DMS153 (cell line): ENCODE measurements at regions not wholly inside any gene's neighbourhood (a gene's known extent, or its start where the extent isn't known, plus 50 kb on each side); places are given as distances from the start of the nearest gene placed in this dataset.
"Not testable (repeated sequence)": the region's sequence is repeated elsewhere in the genome, so short reads cannot be mapped to it uniquely, and the experiment has no call there.

Experiments used
- DNase-seq: peaks from one replicate; lab custom pipeline; 2025; lab: John Stamatoyannopoulos, UW

- peak; percentile 5 for DNase-seq
These were observed 76.0 kb downstream of the CHD9NB start for GRCh38 chr16:52976539-52977167.

DNA sequence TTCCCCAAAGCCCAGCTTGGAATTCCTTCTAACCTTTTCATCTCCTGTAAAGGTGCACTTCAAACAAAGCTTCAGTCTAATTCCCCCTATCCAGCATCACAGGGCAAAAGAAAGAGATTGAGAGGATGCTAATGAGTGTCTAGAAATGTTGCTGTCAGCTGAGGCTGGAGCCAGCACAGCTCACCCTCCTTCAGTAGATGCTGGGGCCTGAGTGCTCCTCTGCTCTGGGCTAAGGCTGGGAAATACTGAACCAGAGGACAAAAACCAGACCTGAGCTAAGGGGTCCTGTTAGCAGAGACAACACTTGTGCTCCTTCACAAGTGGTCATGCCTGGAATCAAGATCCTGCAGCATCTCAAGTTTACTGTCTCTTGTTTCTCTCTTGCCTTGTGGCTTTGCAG is 85.0 kb downstream of the CHD9NB start:
- no peak for DNase-seq

GRCh38 chr16:52964290-52964689 is 88.4 kb downstream of the CHD9NB start:
- DNase-seq, result no peak

- DNase-seq, result no peak
These were observed 88.8 kb downstream of the CHD9NB start for GRCh38 chr16:52963855-52964242.

GRCh38 chr16:52963212-52963854 is 89.4 kb downstream of the CHD9NB start:
- DNase-seq, result no peak

- no peak for DNase-seq
These were observed 93.7 kb downstream of the CHD9NB start for GRCh38 chr16:52958951-52959350.

DNA sequence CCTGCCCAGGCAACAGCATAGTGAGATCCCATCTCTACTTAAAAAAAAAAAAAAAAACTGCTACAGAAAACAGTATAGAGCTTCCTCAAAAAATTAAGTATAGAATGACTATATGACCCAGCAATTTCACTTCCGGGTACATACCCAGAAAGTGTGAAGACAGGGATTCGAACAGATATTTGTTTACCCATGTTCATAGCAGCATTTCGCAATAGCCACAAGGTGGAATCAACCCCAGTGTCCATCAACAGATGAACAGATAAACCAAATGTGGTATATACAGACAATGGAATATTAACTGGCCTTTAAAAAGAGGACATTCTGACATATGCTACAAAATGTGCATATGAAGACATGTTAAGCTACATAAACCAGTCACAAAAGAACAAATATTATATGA is 95.5 kb downstream of the CHD9NB start:
- no peak for DNase-seq

- DNase-seq, result no peak
These were observed 96.7 kb downstream of the CHD9NB start for GRCh38 chr16:52956044-52956443.

- no peak for DNase-seq
These were observed 99.5 kb downstream of the CHD9NB start for GRCh38 chr16:52953215-52953614.

- no peak for DNase-seq
These were observed 103.8 kb downstream of the CHD9NB start for GRCh38 chr16:52948946-52949345.

GRCh38 chr16:52932321-52932720 is 120.4 kb downstream of the CHD9NB start:
- DNase-seq, result no peak

DNA sequence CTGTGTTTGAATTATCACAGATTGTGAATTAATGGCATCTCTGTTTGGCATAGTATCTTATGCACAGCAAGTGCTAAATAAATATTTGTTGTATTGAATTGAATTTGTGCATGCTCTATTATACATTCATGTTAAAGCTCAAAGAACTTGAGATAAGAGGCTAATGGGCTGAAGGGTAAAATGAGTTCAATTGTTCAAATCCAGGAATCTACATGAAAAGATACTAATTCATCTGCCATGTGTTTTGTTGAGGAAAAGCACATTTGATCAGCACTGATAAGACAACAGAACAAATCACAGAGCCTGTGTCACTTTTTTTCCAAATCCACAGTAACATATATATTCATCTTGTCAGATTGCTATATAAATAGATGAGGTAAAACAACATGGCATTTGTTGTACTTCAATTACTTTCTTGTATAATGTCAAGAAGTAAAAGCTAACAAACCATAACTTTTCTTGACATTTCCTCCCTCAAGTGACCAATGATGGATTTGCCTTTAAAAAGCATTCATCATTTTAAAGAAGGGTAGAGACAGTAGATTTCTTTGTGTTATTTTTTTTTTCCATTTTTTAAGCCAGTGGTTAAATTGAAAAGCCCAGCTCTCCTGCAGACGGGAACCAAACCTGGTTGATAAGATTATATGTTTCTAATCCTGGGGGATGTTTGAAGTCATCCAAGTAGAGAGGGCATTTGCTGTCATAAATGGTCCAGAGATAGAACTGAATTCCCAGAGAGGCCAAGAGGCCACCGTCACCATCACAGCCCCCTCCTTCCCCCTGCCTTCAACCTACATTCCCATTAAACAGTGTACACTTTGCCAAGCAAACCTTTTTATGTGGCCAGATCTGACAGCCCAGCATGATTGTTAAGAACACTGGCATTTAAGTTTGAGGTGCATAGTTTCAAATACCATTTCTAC is 123.0 kb downstream of the CHD9NB start:
- peak; percentile 82 for DNase-seq

GRCh38 chr16:52928955-52929354 is 123.7 kb downstream of the CHD9NB start:
- DNase-seq, result no peak

- no peak for DNase-seq
These were observed 127.6 kb downstream of the CHD9NB start for GRCh38 chr16:52925143-52925542.

- no peak for DNase-seq
These were observed 128.5 kb downstream of the CHD9NB start for GRCh38 chr16:52924162-52924561.

GRCh38 chr16:52921104-52921503 is 131.6 kb downstream of the CHD9NB start:
- DNase-seq, result no peak

DNA sequence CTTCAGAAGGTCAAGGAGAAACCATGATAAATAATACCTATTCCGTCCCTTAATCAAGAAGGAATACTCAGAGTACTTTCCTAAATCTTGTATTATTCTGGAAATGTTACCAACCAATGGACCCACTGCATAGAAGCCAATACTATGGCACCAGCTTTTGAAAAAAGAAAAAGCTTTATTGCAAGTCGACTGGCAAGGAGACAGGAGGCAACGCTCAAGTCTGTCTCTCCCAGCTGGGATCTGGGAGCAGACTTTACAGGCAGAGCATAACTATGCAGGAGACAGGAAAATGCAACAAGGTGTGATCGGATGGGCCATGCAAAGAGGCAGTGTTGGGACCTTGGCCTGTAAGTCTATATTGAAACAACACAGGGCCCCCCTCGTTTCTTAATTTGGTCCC is 132.4 kb downstream of the CHD9NB start:
- DNase-seq, result no peak

GRCh38 chr16:52914428-52914827 is 138.3 kb downstream of the CHD9NB start:
- DNase-seq, result no peak

- peak; percentile 20 for DNase-seq
These were observed 140.0 kb downstream of the CHD9NB start for GRCh38 chr16:52912565-52913173.

GRCh38 chr16:52908057-52908456 is 144.6 kb downstream of the CHD9NB start:
- not testable (repeated sequence) for DNase-seq

DNA sequence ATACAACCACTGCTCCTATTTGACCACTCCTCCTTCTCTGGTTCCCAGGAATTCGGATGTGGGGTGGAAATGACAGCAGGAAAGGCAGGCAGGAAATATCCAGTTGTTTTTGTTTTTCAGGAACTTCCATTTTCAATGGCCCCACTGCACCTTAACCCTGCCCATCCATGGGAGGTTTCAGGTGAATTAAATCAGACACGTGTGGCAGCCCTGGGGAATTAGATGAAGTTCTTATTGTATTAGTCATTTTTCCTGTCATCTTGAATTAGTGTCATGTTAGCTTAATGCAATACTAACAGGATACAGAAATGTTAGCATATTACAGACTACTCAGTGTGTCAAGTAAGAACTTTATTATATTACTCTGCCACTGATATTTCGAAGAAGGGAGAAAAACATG is 146.4 kb downstream of the CHD9NB start:
- no peak for DNase-seq

GRCh38 chr16:52896478-52897164 is 156.1 kb downstream of the CHD9NB start:
- DNase-seq, result no peak
